Right ventricle myocardium superior (tissue), 1 donor: ENCODE measurements at regions not wholly inside any gene's neighbourhood (a gene's known extent, or its start where the extent isn't known, plus 50 kb on each side); places are given as distances from the start of the nearest gene placed in this dataset.

Experiments used
- ATAC-seq: fragments of 200-7000 bp; cut with Tn5 transposase; one replicate; pipeline ENCODE4 v1.9.1; 2020; ENCODE audit warnings: mild to moderate bottlenecking; ENCODE audit not compliant: poor library complexity
- DNase-seq: peaks from one replicate; pipeline ENCODE4 v3.0.0-alpha.2; 2020
- intact Hi-C: fragments of 100-400 bp; cut with DNase I; formaldehyde crosslinking; loops from one replicate; pipeline ENCODE4 v1.11.2; 2022
- donor health status: DM: no; HTN: yes; CAD: no; lungs with severe emphysema.

- DNase-seq (no peak), ATAC-seq (no peak)
- intact Hi-C loops, result no loop called here
These were observed 1165.7 kb upstream of the IGFBP7 start for GRCh38 chr4:58275856-58276255.

- no peak for DNase-seq
- ATAC-seq, result no peak
- intact Hi-C loops, result no loop called here
These were observed 1164.4 kb upstream of the IGFBP7 start for GRCh38 chr4:58274553-58274952.

DNA sequence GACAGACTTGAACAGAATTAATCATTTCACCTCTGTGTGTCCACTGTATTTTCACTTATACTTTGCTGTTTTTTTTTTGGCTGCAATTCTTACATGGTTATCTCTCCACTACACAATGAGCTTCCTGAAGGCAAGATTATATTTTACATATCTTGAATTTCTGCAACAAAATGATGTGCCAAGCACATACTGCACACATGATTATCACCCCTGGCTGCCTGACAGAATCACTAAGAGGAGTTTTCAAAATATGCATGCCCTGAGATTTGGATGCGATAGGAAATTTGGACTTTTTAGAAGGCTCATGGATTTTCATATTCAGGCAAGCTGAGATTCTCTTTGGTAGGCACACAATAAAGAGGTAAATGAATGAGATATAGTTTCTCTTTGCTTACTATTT, 1162.1 kb upstream of the IGFBP7 start:
- intact Hi-C loops, result no loop called here
- ATAC-seq (no peak), DNase-seq (no peak)

- intact Hi-C loops, result no loop called here
- no peak for ATAC-seq
- no peak for DNase-seq
These were observed 1155.5 kb upstream of the IGFBP7 start for GRCh38 chr4:58265734-58266133.

DNA sequence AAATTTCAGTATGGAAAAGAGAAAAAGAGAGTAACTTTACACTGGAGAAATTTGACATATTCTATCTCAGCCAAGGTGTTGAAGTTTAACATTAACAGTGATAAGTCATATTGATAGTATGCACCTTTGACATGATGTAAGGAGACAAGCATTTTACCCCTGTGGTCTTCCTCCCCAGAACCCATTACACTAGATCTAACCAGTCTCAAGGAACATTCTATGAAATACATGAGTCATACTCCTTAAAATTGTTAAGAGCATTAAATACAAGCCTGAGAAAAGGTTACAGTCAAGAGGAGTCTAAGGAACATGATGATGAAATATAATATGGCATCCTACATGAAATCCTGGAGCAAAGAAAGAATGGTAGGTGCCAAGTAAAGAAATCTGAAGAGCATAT, 1151.3 kb upstream of the IGFBP7 start:
- intact Hi-C loops, result no loop called here
- ATAC-seq (no peak), DNase-seq (no peak)

DNA sequence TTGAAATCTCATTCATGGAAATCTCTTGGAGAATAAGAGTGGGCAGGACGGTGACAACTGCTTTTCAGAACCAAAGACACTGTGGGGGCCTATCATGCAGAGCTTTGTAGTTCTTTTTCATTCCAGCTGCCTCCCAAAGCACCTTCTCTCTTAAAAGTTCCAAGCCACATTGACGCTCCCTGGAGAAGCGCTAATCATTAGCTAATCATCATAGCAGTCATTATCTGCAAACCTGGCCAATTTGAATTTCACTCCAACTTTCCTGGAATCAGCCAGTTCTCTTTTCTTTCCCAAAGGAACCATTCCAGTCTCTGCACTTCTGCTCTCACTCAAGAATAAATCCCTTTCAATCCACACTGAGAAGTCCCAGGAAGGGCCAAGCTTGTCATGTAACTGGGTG, 1144.1 kb upstream of the IGFBP7 start:
- DNase-seq (no peak), ATAC-seq (no peak)
- intact Hi-C loops, result no loop called here

DNA sequence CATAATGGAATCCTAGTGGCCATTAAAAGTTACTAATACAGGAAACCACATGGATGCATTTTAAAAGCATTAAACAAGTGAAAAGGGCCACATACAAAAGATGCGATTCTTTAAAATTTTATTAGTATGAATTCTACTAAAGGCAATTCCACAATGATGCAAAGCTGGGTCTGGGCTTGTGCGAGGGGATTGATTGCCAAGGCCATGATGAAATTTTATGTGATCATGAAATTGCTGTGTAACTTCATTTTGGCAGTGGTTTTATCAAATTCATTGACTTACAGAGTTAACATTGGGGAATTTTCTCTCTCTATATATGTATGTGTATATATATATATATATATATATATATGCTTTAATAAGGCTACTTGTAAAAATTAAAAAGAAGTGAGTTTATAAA, 1142.5 kb upstream of the IGFBP7 start:
- ATAC-seq (no peak), DNase-seq (no peak)
- intact Hi-C loops, result no loop called here

GRCh38 chr4:58247792-58248191, 1137.6 kb upstream of the IGFBP7 start:
- intact Hi-C loops, result no loop called here
- DNase-seq (no peak), ATAC-seq (no peak)

DNA sequence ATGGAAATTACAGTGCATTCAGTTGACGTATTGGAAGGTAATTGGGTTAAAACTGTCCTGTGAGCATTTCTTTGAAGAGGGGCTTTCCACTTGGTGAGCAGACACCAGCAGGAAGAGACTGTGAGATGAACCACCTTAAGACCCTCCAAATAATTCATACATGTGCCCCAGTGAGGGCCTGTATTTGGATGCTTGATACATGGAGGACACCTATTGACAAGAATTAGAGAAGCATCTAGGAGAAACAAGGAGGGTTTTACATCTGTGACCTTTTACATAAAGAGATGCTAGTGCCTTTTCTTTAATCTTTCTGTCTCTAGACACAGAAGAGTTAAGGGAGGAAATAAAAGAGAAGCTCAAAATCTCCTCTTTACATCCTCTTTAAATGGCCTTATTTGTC, 1115.3 kb upstream of the IGFBP7 start:
- DNase-seq (no peak), ATAC-seq (no peak)
- intact Hi-C loops, result no loop called here

GRCh38 chr4:58219179-58219578, 1109.0 kb upstream of the IGFBP7 start:
- DNase-seq (no peak), ATAC-seq (no peak)
- intact Hi-C loops, result no loop called here

DNA sequence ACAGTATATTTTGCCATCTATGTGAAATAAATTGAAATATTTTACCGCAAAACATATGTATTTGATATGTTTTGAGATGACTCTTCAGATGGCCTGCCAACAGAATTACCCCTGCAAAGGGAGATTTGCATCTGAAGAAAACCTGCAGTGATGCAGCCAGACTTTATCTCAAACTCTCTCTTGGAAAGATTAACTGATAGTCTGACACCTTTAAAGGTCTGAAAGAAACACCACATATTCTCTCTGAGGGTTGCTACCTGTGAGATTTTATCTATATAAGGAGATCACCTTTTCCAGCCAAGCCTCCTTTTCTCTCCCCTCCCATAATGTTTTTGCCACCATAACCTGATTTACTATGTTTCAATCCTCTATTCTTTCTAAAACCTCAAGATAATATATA, 1106.3 kb upstream of the IGFBP7 start:
- DNase-seq (no peak), ATAC-seq (no peak)
- intact Hi-C loops, result no loop called here

DNA sequence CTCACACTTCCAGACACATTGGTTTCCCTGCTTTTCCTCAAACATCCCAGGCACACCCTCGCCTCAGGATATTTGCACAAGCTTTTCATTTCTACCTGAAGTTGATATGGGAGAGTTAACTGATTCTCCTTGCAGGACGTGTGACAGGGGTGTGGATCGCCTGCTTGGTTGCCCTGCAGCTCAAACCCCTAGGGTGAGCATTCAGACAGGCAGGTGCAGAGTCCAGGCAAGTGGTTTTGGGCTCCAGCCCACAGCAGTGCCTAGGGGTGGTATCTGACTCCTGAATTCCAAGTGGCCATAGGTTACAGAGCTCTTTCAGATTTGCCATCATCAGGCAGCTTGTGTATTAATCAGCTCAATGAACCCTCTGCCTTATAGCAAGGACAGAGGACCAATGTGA, 1104.2 kb upstream of the IGFBP7 start:
- DNase-seq, result no peak
- ATAC-seq, result no peak
- intact Hi-C loops, result no loop called here

DNA sequence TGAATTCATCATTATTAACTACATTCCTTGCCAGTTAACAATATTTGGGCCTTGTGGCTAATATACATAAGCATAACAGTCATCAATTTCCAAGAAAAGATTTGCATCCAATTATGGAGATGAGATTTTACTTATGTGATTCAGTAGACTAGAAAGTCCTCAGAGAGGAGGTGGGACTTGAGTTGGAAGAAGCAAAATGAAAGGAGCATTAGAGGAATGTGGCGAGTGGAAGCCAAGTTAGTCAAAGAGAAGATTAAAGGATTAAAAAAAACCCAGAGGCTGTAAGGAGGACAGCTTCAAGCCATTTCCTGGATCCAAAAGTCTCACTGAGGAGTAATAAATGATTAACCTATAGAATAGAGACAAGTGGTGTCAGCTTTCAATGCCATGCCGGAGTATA, 1099.4 kb upstream of the IGFBP7 start:
- no peak for ATAC-seq
- no peak for DNase-seq
- intact Hi-C loops, result no loop called here

GRCh38 chr4:58209001-58209400, 1098.8 kb upstream of the IGFBP7 start:
- no peak for DNase-seq
- ATAC-seq, result no peak
- intact Hi-C loops, result no loop called here

- intact Hi-C loops, result no loop called here
- ATAC-seq (no peak), DNase-seq (no peak)
These were observed 1095.5 kb upstream of the IGFBP7 start for GRCh38 chr4:58205446-58206235.

DNA sequence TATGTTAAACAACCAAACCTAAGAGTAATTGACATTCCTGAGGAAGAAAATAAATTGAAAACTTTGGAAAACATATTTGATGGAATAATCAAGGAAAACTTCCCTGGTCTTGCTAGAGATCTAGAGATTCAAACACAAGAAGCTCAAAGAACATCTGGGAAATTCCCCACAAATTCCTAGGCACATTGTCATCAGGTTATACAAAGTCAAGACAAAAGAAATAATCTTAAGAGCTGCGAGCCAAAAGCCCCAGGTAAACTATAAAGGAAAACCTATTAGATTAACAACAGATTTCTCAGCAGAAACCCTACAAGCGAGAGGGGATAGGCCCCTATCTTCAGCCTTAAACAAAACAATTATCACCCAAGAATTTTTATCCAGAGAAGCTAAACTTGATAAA, 1082.0 kb upstream of the IGFBP7 start:
- intact Hi-C loops, result no loop called here
- no peak for DNase-seq

GRCh38 chr4:58191109-58191508, 1080.9 kb upstream of the IGFBP7 start:
- intact Hi-C loops, result no loop called here
- ATAC-seq, result no peak

More for the DNA sequence above, 1082.0 kb upstream of the IGFBP7 start:
- ATAC-seq, result no peak

DNA sequence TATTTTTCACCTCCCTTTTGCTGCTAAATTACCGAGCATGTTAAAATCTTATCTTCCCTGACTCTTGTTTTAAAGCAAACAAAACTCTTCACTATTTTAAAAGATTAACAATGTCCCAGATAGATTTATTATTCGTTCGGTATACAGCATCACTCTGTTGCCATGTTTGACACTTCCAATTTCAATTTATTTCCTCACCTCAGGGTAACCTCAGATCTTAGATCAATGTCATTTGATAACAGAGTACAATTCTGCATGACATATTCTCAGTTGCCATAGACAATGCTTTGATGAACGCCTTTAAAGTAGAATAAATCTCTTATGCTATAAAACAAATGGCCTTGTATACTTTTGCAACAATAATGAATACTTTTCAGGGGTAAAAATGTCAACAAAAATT, 1078.1 kb upstream of the IGFBP7 start:
- intact Hi-C loops, result no loop called here
- ATAC-seq, result no peak
- no peak for DNase-seq

More at GRCh38 chr4:58191109-58191508, 1080.9 kb upstream of the IGFBP7 start:
- DNase-seq, result no peak

DNA sequence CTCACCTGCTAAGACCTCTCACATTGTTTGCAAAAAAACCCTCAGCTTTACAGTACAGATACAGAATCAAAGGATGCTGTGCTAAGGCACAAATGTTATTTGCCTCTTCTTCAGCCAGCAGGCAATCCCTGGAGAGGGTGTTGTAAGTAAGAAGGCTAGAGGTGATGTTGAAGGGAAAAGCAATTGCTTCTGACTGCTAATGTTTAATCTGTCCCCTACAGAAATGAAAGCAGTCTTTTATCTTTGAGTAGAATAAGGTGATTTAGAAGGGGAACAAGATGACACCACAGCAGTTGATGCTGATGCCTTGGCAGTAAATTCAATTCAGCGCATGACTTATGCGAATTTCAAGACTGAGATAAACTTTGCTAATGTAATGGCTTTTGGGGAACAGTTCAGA, 1064.8 kb upstream of the IGFBP7 start:
- intact Hi-C loops, result no loop called here
- DNase-seq (no peak), ATAC-seq (no peak)

- intact Hi-C loops, result no loop called here
- ATAC-seq, result no peak
- no peak for DNase-seq
These were observed 1056.3 kb upstream of the IGFBP7 start for GRCh38 chr4:58166490-58166889.

DNA sequence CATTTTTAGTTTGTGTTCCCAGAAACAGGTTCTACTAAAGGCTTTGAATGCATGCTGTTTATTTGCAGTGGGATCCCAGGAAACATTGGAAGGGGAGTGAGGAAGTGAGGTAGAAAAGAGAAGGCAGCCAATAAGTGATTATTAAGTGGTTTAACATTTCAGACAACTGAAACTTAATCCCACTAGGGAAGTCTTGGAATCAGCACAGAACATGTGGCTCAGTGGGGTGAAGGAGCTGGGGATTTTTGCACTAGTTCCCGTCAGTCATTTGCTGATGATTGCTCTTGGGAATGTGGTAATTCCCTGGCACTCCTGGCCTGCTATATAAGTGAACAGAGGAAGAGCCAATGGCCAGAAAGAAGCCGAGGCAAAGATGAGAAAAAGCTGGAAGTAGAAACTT, 1053.0 kb upstream of the IGFBP7 start:
- intact Hi-C loops, result no loop called here
- ATAC-seq, result peak; percentile 51
- DNase-seq, result no peak
